ENCODE measurements at regions not wholly inside any gene's neighbourhood (a gene's known extent, or its start where the extent isn't known, plus 50 kb on each side); places are given as distances from the start of the nearest gene placed in this dataset.

DNA sequence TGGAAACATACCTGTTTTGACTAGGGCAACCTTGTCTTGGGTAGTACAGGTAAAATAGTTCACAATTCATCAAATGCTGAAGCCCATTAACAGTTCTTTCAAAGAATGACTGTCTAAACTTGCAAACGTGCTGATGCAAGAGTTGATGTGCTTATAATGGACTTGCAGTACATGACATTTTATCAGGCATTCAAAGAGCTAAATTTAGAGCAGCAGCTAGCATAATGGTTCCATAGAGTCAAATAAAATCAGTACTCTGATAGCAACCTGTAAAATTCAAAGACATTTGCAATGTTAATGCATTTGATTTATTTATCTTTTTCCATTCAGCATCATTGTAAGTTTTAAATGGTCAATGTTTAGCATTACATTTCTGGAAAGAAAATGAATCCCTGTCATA is 979.7 kb upstream of the SLC10A2 start:
- Histone ChIP-seq H3K4me2 (no peak overlapping the region), H3K4me3 (no peak overlapping the region), H3K27ac (no peak overlapping the region), H2AFZ (no peak overlapping the region), H3K4me1 (ENCODE audit: insufficient read depth) (no peaks in the 10 kb centered on the region), H3K79me2 (no peaks in the 10 kb centered on the region), H3K9me2 (replicated peaks; ENCODE audit: insufficient read depth) (no peaks in the 10 kb centered on the region), H4K20me1 (ENCODE audit: insufficient read depth, poor library complexity, severe bottlenecking) (no peaks in the 10 kb centered on the region), H3K27me3 (no peaks in the 10 kb centered on the region), H3K9me3 (ENCODE audit: low read depth) (no peaks in the 10 kb centered on the region), H3K36me3 (replicated peaks; ENCODE audit: insufficient read depth, low read depth) (no peaks in the 10 kb centered on the region)
- 71% methylated on average over 1 of the region's 1 CpG for WGBS (ENCODE audit: low lambda C conversion rate, missing lambda C conversion rate)
- no peak for DNase-seq (ENCODE audit: low spot score)
- no peak for TF ChIP-seq EZH2phosphoT487 (IDR thresholded peaks at IDR 0.05; ENCODE audit: low read depth, severe bottlenecking, unreplicated experiment)
- TF ChIP-seq, protein P1, sequence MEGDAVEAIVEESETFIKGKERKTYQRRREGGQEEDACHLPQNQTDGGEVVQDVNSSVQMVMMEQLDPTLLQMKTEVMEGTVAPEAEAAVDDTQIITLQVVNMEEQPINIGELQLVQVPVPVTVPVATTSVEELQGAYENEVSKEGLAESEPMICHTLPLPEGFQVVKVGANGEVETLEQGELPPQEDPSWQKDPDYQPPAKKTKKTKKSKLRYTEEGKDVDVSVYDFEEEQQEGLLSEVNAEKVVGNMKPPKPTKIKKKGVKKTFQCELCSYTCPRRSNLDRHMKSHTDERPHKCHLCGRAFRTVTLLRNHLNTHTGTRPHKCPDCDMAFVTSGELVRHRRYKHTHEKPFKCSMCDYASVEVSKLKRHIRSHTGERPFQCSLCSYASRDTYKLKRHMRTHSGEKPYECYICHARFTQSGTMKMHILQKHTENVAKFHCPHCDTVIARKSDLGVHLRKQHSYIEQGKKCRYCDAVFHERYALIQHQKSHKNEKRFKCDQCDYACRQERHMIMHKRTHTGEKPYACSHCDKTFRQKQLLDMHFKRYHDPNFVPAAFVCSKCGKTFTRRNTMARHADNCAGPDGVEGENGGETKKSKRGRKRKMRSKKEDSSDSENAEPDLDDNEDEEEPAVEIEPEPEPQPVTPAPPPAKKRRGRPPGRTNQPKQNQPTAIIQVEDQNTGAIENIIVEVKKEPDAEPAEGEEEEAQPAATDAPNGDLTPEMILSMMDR (IDR thresholded peaks at IDR 0.05; ENCODE audit: poor library complexity) = no peak
- no peak for TF ChIP-seq EZH2 (IDR thresholded peaks at IDR 0.05; ENCODE audit: borderline replicate concordance)

- no peak overlapping the region for H3K4me2 ChIP-seq
- H3K27me3 ChIP-seq = no peaks in the 10 kb centered on the region
- TF ChIP-seq EZH2 (IDR thresholded peaks at IDR 0.05; ENCODE audit: borderline replicate concordance) = no peak
- TF ChIP-seq, protein P1 (IDR thresholded peaks at IDR 0.05; ENCODE audit: poor library complexity) = no peak
- no peak for TF ChIP-seq EZH2phosphoT487 (IDR thresholded peaks at IDR 0.05; ENCODE audit: low read depth, severe bottlenecking, unreplicated experiment)
- no peaks in the 10 kb centered on the region for H3K9me3 ChIP-seq (ENCODE audit: low read depth)
- no peak overlapping the region for H3K4me3 ChIP-seq
- H3K4me1 ChIP-seq (ENCODE audit: insufficient read depth) = no peaks in the 10 kb centered on the region
- H3K27ac ChIP-seq = no peak overlapping the region
- 61% methylated on average over 2 of the region's 2 CpGs for WGBS (ENCODE audit: low lambda C conversion rate, missing lambda C conversion rate)
- H3K79me2 ChIP-seq = no peaks in the 10 kb centered on the region
- H2AFZ ChIP-seq = no peak overlapping the region
- no peaks in the 10 kb centered on the region for H3K9me2 ChIP-seq (replicated peaks; ENCODE audit: insufficient read depth)
- no peaks in the 10 kb centered on the region for H3K36me3 ChIP-seq (replicated peaks; ENCODE audit: insufficient read depth, low read depth)
- H4K20me1 ChIP-seq (ENCODE audit: insufficient read depth, poor library complexity, severe bottlenecking) = no peaks in the 10 kb centered on the region
- DNase-seq (ENCODE audit: low spot score) = no peak
These were observed 977.0 kb upstream of the SLC10A2 start for GRCh38 chr13:104043184-104043583.

- Histone ChIP-seq H3K9me3 (ENCODE audit: low read depth) (no peaks in the 10 kb centered on the region), H4K20me1 (ENCODE audit: insufficient read depth, poor library complexity, severe bottlenecking) (no peaks in the 10 kb centered on the region), H3K4me2 (no peak overlapping the region), H3K27ac (no peak overlapping the region), H3K79me2 (no peaks in the 10 kb centered on the region), H3K4me1 (ENCODE audit: insufficient read depth) (no peaks in the 10 kb centered on the region), H3K27me3 (no peaks in the 10 kb centered on the region), H2AFZ (no peak overlapping the region), H3K9me2 (replicated peaks; ENCODE audit: insufficient read depth) (no peaks in the 10 kb centered on the region), H3K36me3 (replicated peaks; ENCODE audit: insufficient read depth, low read depth) (no peaks in the 10 kb centered on the region), H3K4me3 (no peak overlapping the region)
- DNase-seq (ENCODE audit: low spot score) = no peak
- 77% methylated on average over 2 of the region's 2 CpGs for WGBS (ENCODE audit: low lambda C conversion rate, missing lambda C conversion rate)
- TF ChIP-seq, protein P1 (IDR thresholded peaks at IDR 0.05; ENCODE audit: poor library complexity) = no peak
- TF ChIP-seq EZH2 (IDR thresholded peaks at IDR 0.05; ENCODE audit: borderline replicate concordance) (no peak), EZH2phosphoT487 (IDR thresholded peaks at IDR 0.05; ENCODE audit: low read depth, severe bottlenecking, unreplicated experiment) (no peak)
These were observed 968.7 kb upstream of the SLC10A2 start for GRCh38 chr13:104034891-104035290.

DNA sequence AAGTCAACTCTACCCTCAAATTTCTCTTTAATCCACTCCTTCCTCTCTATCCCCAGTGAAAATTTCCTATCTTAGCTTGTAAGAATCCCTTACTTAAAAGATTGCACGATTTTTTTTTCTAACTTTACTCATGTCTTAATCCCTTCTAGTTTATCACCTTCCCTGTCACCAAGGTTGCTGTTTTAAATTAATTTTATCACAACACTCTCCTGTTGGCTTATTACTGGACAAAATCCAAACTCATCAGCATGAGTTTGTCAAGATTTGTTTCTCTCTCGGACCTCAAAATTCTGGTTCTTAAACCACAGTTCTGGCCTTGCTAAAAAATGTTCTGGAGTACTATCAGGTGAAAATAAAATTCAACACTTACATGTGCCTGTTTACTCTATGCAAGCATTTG is 959.1 kb upstream of the SLC10A2 start:
- no peak for DNase-seq (ENCODE audit: low spot score)
- TF ChIP-seq EZH2phosphoT487 (IDR thresholded peaks at IDR 0.05; ENCODE audit: low read depth, severe bottlenecking, unreplicated experiment) (no peak), EZH2 (IDR thresholded peaks at IDR 0.05; ENCODE audit: borderline replicate concordance) (no peak)
- TF ChIP-seq, protein P1 (IDR thresholded peaks at IDR 0.05; ENCODE audit: poor library complexity) = no peak
- Histone ChIP-seq H3K27ac (no peak overlapping the region), H3K9me3 (ENCODE audit: low read depth) (no peaks in the 10 kb centered on the region), H3K79me2 (no peaks in the 10 kb centered on the region), H3K4me1 (ENCODE audit: insufficient read depth) (no peaks in the 10 kb centered on the region), H2AFZ (no peak overlapping the region), H3K4me3 (no peak overlapping the region), H3K9me2 (replicated peaks; ENCODE audit: insufficient read depth) (no peaks in the 10 kb centered on the region), H3K27me3 (no peaks in the 10 kb centered on the region), H3K36me3 (replicated peaks; ENCODE audit: insufficient read depth, low read depth) (no peaks in the 10 kb centered on the region), H3K4me2 (no peak overlapping the region), H4K20me1 (ENCODE audit: insufficient read depth, poor library complexity, severe bottlenecking) (no peaks in the 10 kb centered on the region)
- 54% methylated on average over 2 of the region's 2 CpGs for WGBS (ENCODE audit: low lambda C conversion rate, missing lambda C conversion rate)

All from hepatocyte (in vitro differentiated cells).